ENCODE measurements at regions not wholly inside any gene's neighbourhood (a gene's known extent, or its start where the extent isn't known, plus 50 kb on each side); places are given as distances from the start of the nearest gene placed in this dataset.
"Not testable (repeated sequence)": the region's sequence is repeated elsewhere in the genome, so short reads cannot be mapped to it uniquely, and the experiment has no call there.

- no peak for DNase-seq
These were observed 305.6 kb upstream of the TGFBR2 start for GRCh38 chr3:30300809-30301208.

GRCh38 chr3:30302027-30302426 is 304.4 kb upstream of the TGFBR2 start:
- no peak for DNase-seq

GRCh38 chr3:30303770-30304169 is 302.6 kb upstream of the TGFBR2 start:
- DNase-seq = no peak

GRCh38 chr3:30305021-30305420 is 301.4 kb upstream of the TGFBR2 start:
- DNase-seq = no peak

GRCh38 chr3:30306896-30307295 is 299.5 kb upstream of the TGFBR2 start:
- no peak for DNase-seq

GRCh38 chr3:30307372-30307950 is 298.9 kb upstream of the TGFBR2 start:
- DNase-seq = no peak

- no peak for DNase-seq
These were observed 298.3 kb upstream of the TGFBR2 start for GRCh38 chr3:30308131-30308530.

GRCh38 chr3:30309961-30310954 is 296.1 kb upstream of the TGFBR2 start:
- no peak for DNase-seq

GRCh38 chr3:30311781-30312180 is 294.6 kb upstream of the TGFBR2 start:
- DNase-seq = no peak

- DNase-seq = no peak
These were observed 292.6 kb upstream of the TGFBR2 start for GRCh38 chr3:30313840-30314239.

GRCh38 chr3:30314757-30315325 is 291.6 kb upstream of the TGFBR2 start:
- no peak for DNase-seq

GRCh38 chr3:30315447-30315846 is 291.0 kb upstream of the TGFBR2 start:
- DNase-seq = no peak

- DNase-seq = no peak
These were observed 288.8 kb upstream of the TGFBR2 start for GRCh38 chr3:30317561-30317960.

GRCh38 chr3:30318110-30318509 is 288.3 kb upstream of the TGFBR2 start:
- no peak for DNase-seq

- DNase-seq = no peak
These were observed 286.7 kb upstream of the TGFBR2 start for GRCh38 chr3:30319713-30320112.

- DNase-seq = no peak
These were observed 286.0 kb upstream of the TGFBR2 start for GRCh38 chr3:30320392-30320791.

GRCh38 chr3:30321065-30321464 is 285.3 kb upstream of the TGFBR2 start:
- DNase-seq = no peak

GRCh38 chr3:30323649-30324048 is 282.8 kb upstream of the TGFBR2 start:
- DNase-seq = not testable (repeated sequence)

- peak; percentile 9 for DNase-seq
These were observed 281.8 kb upstream of the TGFBR2 start for GRCh38 chr3:30324587-30324986.

- DNase-seq = not testable (repeated sequence)
These were observed 278.4 kb upstream of the TGFBR2 start for GRCh38 chr3:30327976-30328375.

GRCh38 chr3:30328935-30329334 is 277.5 kb upstream of the TGFBR2 start:
- not testable (repeated sequence) for DNase-seq

- DNase-seq = no peak
These were observed 274.9 kb upstream of the TGFBR2 start for GRCh38 chr3:30331519-30331918.

Data from right kidney (tissue), 1 donor.